Head of caudate nucleus (tissue), 42 donors: ENCODE measurements at regions not wholly inside any gene's neighbourhood (a gene's known extent, or its start where the extent isn't known, plus 50 kb on each side); places are given as distances from the start of the nearest gene placed in this dataset.
"Not testable (repeated sequence)": the region's sequence is repeated elsewhere in the genome, so short reads cannot be mapped to it uniquely, and the experiment has no call there.

Experiments
- DNase-seq, 42 donors: peaks; one replicate each; pipeline versions ENCODE4 v3.0.0 to v3.0.0-alpha.2; 2020 to 2021; ENCODE audit warnings: mixed read lengths in 7 of 42
- intact Hi-C: fragments of 100-400 bp; cut with DNase I; formaldehyde crosslinking; loops from one replicate; pipeline ENCODE4 v1.15.0; 2022

DNA sequence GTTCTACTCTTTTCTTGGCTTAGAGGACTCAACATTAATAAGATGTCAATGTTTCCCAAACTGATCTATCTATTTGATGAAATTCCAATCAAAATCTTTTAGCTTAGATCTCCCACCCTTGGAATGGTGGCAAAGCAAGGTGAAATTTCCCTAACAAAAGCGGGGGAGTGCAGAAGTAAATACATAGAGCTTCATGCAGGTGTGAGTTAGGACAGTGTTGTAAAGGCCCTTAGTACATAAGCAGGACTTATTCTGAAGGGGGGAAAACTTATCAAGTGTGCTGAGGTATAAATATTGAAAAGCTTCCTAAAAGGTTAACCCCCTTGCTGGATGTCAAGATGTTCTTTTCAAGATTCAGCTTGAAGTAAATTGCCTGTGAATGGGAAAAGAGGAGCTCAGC lies 608.6 kb upstream of the CELF4 start:
- no peak for DNase-seq
- intact Hi-C loops = no loop called here

DNA sequence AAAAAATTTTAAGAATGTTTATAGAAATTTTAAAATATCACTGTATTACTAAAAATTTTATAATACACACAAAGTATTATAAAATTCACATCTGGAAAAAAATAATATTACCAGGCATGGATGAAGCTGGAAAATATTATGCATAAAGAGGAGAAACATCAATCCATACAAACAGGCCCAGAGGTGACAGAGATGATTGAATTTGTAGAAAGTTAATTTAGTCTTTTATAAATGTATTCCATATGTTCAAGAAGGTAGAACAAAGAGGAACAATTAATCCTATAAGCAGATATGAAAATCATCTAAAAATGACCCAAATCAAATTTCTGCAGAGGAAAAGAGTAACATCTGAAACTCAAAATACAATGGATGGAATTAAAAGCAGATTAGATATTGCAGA lies 605.2 kb upstream of the CELF4 start:
- intact Hi-C loops = no loop called here

DNA sequence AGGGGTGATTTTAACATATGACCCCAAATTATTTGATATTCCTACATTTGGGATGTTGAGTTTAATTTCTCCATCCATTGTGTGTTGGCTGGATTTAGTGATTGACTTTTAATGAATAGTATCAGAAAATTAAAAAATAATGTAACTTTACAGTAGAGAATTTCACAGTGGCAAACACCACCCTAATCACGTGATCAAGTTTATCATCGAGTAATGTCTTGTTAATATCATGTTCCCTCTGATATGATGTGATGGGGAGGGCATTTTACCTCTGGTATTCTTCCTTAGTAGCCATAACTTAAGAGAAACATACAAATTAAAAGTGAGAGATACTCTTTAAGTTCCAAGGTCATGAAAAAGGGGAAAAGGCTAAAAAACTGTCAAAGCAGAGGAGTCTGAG lies 602.0 kb upstream of the CELF4 start:
- intact Hi-C loops = no loop called here
- DNase-seq = no peak

More for the DNA sequence above, 605.2 kb upstream of the CELF4 start:
- DNase-seq = no peak

DNA sequence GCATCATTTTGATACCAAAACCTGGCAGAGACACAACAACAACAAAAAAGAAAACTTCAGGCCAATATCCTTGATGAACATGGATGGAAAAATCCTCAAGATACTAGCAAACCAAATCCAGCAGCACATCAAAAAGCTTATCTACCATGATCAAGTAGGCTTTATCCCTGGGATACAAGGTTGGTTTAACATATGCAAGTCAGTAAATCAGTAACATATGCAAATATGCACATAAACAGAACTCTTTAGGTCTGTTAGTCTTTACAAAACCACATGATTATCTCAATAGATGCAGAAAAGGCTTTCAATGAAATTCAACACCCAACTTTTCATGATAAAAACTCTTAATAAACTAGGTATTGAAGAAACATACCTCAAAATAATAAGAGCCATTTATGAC lies 587.5 kb upstream of the CELF4 start:
- DNase-seq, intact Hi-C loops: not testable (repeated sequence)

DNA sequence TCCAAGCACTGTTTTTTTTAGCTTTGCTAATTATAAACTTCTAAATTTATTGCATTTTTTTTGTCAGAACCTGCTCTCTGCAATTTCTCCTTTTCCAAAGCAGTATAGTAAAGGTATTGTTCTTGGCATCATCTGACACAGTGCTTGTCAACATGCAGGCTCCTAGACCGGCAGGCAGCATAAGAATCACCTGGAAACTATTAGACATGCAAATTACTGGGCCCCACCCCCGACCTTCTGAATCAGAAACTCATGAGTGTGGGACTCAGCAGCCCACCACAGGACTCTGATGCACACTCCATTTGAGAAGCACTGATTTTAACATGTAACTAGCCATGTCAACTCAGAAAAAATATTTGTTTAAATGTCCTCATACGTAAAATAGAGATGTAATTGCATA lies 551.1 kb upstream of the CELF4 start:
- DNase-seq = no peak
- intact Hi-C loops = no loop called here

DNA sequence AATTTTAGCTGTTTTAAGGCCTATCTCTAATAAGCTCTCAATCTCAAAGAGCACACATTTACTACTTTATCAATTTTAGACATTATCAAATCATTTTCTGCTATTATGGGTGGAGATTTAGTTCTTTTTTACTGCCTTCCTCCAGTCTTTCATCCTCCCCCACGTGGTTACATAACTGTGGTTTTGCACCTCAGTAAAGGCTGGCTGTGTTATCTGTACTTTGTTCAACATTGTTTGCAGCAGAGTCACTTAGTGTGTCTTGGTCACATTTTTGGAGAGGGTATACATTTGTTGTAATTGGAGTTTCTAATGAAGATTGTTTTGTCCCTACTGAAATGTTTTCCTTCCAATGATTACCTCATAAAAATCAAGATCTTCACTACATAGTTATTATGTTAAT lies 549.6 kb upstream of the CELF4 start:
- intact Hi-C loops = no loop called here
- DNase-seq = peak in 19 of 42 donors; percentile 3 to 69 (median 20)

DNA sequence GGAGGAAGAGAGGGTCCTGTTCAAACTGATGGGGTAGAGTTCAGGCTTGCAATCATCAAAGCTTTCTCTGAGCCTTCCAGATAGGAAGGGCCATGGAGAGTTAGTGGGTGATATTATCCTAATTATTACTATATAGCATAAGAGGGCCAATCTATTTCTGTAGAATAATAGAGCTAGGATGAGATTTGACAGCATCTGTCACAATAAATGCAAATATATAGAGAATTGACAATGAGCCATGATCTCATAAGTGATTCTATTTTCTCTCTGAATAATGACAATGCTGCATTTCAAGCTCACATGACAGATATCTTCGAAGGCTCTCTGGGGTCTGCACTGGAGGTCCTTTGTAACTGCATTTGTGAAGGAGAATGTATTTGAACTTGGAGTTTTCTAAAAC lies 521.9 kb upstream of the CELF4 start:
- no peak for DNase-seq
- intact Hi-C loops = no loop called here

DNA sequence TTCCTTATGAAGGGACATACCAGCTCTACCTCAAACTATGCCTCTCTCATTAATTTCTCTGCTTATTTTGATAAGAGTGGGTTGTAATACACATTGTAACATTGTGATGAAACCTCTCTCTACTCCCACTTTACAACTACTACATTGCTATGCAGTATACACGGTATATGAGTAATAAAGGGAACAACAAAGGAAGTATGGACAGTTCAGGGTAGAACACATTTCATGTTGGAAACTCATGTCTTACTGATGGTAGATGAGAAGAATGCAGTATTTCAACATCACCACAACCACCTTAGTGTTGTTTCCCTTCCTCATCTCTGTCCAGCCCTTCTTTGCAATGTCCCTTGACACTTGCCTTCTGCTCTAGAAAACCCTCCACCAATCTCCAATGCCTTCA lies 515.9 kb upstream of the CELF4 start:
- no peak for DNase-seq
- intact Hi-C loops = no loop called here

DNA sequence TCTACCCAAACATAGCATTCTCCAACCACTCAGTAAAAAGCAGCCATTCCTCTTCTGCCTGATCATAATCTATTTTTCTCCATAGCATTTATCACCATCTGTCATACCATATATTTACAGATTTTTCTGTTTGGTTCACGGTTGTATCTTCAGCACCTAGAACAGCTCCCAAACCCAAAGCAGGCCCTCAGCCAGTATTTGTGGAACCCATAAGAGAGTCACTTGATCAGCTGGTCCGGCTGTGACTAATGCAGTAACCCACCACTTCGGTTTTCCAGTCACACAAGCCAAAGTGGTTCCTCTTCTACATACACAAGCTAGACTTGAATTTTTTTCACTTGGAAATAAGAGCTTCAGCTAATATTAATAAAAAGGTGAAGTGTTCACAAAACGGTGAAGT lies 511.6 kb upstream of the CELF4 start:
- no peak for DNase-seq
- intact Hi-C loops = no loop called here

DNA sequence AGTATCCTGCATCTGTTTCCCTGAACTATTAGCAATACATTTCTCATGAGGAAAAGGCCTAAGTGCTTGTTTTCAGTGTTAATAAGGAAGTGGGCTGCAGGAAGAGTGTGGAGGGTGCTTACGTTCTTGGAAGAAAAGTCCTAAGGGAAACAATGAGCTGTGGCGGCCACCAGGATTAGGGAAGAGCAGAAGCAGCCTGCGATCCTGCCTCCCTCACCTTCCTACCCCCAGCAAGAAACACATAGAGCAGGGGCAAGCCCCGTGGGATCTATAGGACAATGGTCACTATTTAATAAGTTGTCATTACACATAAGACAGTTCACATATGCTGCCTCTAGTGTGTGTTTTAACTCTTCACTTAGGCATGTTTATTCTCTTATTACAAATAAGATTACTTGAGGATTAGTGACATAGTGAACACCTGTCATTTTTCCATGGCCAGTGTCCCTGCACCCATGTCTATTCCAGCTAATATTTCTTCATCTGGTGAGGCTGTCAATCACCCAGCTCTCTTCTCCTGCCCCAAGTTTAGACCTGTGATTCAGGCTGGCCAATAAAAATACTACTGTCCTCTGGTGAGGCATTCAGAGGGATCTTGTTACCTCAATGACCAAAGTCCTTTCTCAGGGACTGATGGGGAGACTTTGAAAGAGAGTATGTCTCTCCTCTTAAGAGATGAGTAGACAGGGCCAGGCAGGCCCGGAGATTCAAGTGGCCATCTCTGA lies 510.9 kb upstream of the CELF4 start:
- intact Hi-C loops = no loop called here
- no peak for DNase-seq

DNA sequence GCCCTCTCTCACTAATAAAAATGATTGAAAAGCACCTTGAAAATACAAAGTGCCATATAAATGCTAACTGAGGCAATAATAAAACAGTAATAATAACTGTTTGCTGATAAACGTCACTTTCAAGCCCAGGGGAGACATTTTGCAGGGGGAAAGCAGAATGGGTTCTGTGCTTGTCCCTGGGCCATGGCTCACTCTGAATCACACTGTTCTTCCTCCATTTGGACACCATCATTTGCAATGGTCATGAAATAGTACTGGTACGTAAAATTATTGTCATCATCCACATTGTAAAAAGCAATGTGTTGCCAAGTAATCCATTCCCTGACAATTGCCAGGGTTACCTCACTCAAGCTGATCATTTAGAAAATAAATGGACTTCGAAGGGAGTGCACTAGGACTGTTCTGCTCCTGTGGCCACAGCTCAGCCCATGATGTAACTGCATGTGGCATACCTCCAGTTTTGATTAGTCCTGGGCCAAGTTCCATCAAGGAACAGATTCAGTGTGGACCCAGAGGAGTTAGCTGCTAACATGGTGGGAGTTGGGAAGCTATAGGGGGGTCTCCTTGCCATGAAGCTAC lies 508.8 kb upstream of the CELF4 start:
- intact Hi-C loops = no loop called here
- DNase-seq = no peak

DNA sequence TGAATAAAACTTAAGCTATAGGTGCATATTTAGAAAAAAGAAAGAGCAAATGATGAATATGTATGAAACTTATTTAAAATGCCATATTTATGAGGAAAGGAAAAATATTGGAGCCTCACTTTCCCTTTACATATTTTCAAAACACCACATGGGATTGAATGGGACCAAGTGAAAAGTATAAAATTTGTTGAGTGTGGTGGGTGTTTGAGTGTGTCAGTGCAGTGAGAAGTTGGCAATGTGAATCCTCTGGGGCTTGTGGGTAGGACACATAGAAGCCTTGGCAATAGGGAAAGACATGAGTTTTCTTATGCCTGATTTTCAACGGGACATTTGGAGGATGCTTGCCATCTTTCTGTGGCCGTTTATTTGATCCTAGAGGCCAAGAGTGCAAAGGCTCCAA lies 502.2 kb upstream of the CELF4 start:
- no peak for DNase-seq
- intact Hi-C loops = no loop called here

DNA sequence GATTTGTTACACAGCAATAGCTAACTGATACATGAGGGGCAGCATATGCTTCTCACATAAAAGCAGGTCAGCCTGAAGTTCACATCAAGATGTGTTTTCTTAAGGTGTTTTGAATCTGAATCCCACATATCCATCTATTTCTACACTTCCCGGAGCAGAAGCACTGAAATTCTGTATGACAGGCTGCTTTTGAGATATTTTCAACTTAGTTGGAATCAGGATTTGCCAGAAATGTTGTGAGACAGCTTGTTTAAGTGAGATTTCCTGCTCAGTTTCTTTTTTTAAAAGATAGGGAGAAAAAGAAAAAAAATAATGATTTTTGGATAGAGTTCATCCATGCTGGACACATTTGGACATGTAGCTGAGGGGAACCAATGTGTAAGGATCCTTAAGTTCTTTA lies 501.5 kb upstream of the CELF4 start:
- DNase-seq = no peak
- intact Hi-C loops = no loop called here

DNA sequence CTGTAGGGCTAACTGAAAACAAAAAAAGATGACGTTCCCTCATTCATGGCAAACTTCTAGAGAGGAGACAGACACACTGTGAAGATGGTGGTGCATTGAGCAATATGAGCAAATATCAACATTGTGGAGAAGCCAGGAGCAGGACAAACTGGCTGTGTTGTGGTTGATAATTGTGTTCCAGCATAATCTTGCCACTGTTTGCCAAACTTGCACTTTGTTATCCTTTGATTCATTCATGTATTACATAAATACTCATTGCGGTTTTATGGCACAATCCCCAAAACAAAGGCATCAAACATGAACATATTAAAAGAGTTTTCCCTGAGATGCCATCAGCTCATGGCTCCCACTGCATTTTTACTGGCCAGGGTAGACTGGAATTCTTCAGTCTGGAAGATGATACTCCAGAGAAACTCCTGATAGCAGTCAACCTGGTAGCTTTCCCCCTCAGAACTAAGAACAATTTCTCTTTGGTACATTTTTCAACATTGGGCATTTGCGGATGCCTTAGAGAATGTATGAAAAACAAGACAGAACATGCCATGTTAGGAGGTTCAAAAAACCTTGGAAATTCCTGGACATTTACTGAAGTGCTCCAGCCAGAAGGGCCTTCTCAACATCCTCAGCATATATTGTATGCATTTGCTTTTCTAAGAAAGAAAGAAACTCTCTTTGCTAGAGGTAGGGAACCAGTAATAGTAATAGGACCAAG lies 487.4 kb upstream of the CELF4 start:
- no peak for DNase-seq
- intact Hi-C loops = no loop called here

DNA sequence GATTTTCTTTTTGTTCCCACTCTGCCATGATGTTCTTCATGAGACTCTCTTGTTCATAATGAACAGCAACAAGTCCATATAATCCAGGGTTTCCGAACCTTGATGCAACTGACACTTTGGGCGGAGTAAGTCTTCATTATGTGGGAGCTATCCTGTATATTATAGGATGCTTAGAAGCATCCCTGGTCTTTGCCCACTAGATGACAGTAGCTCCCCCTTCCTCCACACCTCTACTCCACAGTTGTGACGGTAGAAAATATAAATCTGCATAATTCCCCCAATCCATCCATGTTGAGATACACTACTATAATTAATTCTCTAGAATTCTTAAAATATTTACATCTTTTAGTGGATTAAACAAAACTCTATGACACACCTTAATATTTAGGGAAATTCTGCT lies 482.2 kb upstream of the CELF4 start:
- DNase-seq = no peak
- intact Hi-C loops = no loop called here

DNA sequence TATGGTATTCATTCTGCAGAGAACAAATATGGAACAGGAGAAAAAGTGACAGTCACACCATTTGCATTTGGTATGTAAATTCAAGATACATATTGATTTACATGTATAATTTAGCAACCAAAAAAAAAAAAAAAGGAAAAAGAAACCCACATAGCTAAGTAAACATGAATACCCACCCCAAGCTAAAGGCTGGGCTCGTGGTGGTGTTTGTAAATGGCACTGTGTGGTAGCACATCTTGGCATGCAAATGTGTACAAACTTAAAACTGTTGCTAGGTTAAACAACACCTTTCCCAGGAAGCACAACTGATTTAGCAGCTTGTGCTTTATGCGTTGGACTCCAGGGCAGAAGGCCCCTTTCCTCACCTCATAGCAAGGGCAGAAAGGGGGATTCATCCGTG lies 481.1 kb upstream of the CELF4 start:
- intact Hi-C loops = no loop called here
- DNase-seq = no peak

DNA sequence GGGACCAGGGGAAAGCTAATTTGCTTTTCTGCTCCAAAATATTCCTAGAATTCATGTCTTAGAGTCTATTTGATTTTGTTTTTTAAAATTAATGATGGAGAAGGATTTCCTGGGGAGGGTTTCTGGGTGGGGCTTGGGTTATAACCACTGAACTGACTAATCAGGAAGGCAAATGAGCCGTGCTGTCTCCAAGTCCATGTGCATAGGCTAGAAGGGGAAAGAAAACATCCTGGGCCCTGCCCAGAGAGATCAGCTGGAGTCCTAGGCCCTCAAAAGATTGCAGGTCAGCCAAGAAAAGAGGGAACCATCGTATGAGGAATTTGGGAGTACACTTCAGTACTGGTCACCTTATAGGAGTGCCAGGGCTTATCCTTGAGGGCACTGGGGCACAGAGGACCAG lies 480.2 kb upstream of the CELF4 start:
- DNase-seq = no peak
- intact Hi-C loops = no loop called here

DNA sequence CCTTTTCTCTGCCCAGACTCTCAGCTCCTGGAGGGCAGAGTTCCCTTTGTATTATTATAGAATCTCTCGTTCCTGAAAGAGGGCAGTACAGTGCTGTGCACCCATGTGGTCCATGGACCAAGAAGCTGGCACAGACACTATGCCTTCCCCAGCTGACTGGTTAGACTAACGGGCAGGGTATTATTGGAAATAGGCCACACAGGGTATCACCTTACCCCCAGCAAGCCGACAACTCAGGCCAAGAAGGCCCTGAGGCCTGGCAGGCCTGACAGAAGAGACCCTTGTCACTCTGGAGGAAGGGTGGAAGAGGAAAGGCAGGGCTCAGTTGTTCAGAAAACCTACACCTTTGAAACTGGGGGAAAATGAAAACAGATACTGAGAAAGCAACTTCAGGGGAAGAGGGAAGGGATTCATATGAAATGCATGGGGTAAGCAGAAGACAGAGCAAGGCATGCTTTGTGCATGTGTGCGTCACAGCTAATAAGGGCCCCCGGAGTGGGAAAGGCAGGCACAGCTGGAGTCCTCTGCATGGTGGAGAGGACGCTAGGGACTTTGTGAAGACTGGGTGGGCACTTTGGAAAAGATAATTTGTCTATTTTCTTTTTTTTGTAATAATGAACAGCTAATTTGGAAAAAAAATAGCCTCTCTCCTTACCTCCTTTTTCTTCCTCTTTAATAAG lies 476.8 kb upstream of the CELF4 start:
- DNase-seq = no peak
- intact Hi-C loops = no loop called here

DNA sequence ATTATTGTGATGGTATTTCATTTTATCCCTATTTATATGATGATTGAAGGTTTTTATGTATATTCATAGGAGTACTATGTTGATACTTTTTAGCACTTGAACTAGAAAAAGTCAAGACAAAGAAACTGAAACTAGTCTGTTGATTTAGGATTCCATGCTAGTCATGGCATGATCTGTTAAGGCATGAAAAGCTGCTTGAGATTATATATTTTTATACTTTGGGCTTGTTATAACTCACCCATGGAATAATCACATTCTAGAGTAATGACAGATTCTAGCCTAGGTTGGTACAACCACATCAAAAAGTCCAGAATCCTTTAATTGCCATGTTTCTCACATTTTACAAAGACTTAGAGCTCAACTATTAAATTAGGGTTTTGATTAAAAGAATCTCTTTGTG lies 472.6 kb upstream of the CELF4 start:
- intact Hi-C loops = no loop called here

DNA sequence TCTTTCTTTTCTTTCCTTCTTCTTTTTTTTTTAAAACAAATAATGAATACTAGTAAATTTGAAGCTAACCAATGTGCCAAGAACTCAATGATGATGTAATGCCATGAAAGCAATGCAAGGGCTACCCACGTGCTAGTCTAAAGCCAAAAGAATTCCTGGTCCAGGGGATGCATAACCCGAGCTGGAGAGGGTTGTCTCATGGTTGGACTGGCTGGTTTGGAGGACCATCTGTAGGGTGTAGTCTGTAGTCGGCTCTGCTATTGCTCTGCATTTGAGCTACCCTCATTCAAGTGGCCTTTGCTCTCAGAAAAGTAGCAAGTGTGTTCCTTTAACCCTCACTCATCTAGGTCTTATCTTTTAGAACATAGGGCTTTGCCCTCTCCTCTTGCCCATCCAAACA lies 469.6 kb upstream of the CELF4 start:
- DNase-seq = no peak
- intact Hi-C loops = no loop called here

More for the DNA sequence above, 472.6 kb upstream of the CELF4 start:
- DNase-seq = no peak
